Activated T-helper 17 cell treated with anti-CD3 and anti-CD28 coated beads, Interleukin-2, amount 50 U/mL, for 72 hours (primary cell): ENCODE measurements at regions not wholly inside any gene's neighbourhood (a gene's known extent, or its start where the extent isn't known, plus 50 kb on each side); places are given as distances from the start of the nearest gene placed in this dataset.
"Not testable (repeated sequence)": the region's sequence is repeated elsewhere in the genome, so short reads cannot be mapped to it uniquely, and the experiment has no call there.

Experiments
- ATAC-seq: fragments of 150-1000 bp; cut with Tn5 transposase; replicated peaks from 2 replicates; pipeline ENCODE4 v1.10.0; 2021; ENCODE audit warnings: mild to moderate bottlenecking, moderate library complexity
- H3K27ac Mint-ChIP-seq: one replicate; pipeline ENCODE4 v1.8.0; 2022; ENCODE audit warnings: mixed read lengths
- H3K27me3 Mint-ChIP-seq: one replicate; pipeline ENCODE4 v1.8.0; 2022; ENCODE audit warnings: mixed read lengths
- H3K36me3 Mint-ChIP-seq: one replicate; pipeline ENCODE4 v1.8.0; 2022; ENCODE audit warnings: low read depth, mild to moderate bottlenecking, mixed read lengths
- H3K4me1 Mint-ChIP-seq: one replicate; pipeline ENCODE4 v1.8.0; 2022; ENCODE audit warnings: mixed read lengths
- H3K4me3 Mint-ChIP-seq: one replicate; pipeline ENCODE4 v1.8.0; 2022; ENCODE audit warnings: mild to moderate bottlenecking, mixed read lengths
- H3K9me3 Mint-ChIP-seq: one replicate; pipeline ENCODE4 v1.8.0; 2022; ENCODE audit warnings: mixed read lengths

- not testable (repeated sequence) for ATAC-seq, H3K4me1 Mint-ChIP-seq, H3K4me3 Mint-ChIP-seq, H3K36me3 Mint-ChIP-seq, H3K9me3 Mint-ChIP-seq, H3K27me3 Mint-ChIP-seq, H3K27ac Mint-ChIP-seq
Observed at GRCh38 chr6:26720663-26721218, 61.2 kb upstream of the ZNF322 start.

DNA sequence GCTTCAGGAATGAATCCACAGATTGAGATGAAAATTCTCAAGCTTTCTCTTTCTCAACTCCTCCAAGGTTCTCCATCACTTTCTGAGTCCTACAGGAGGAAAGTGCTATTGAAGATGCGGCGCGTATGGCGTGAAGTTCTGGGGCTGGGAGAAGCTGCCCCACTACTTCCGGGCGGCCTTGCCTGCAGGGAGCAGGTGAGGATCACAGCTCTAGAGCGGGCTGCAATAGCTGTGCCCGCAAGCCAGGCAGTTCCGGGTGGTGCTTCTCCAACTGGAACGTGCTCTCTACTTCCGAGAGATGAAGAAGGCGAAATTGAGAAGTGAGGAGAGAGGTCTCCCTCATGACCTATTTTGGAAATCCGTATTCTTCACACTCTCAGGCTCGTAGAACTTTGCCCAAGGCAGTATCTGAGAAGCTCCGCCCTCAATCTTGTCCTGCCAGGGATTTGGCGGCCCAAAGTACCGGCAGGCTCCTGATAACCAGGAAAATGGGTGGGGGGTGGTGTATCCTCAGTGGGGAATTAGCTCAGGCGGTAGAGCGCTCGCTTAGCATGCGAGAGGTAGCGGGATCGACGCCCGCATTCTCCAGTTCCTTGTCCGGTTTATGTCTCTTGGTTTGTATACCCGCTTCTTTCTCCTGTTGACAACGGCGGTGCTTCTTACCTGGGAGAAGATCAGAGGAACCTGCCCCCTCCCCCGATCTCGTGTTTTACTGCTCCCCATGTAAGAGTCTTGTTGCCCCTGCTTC lies 70.6 kb upstream of the ZNF322 start:
- not testable (repeated sequence) for H3K27ac Mint-ChIP-seq, ATAC-seq, H3K36me3 Mint-ChIP-seq, H3K4me3 Mint-ChIP-seq, H3K4me1 Mint-ChIP-seq, H3K27me3 Mint-ChIP-seq, H3K9me3 Mint-ChIP-seq

GRCh38 chr6:26734776-26735472 lies 75.4 kb upstream of the ZNF322 start:
- H3K4me3 Mint-ChIP-seq, H3K27me3 Mint-ChIP-seq, H3K9me3 Mint-ChIP-seq, H3K36me3 Mint-ChIP-seq, H3K4me1 Mint-ChIP-seq, ATAC-seq, H3K27ac Mint-ChIP-seq: not testable (repeated sequence)

GRCh38 chr6:26739811-26740210 lies 80.3 kb upstream of the ZNF322 start:
- Mint-ChIP-seq H3K9me3 (no peaks in the 10 kb centered on the region), H3K27ac (no peak overlapping the region), H3K4me3 (no peak overlapping the region), H3K4me1 (no peaks in the 10 kb centered on the region), H3K27me3 (peaks cover 19% of the 10 kb centered on the region), H3K36me3 (peaks cover 5% of the 10 kb centered on the region)
- ATAC-seq, result no peak

DNA sequence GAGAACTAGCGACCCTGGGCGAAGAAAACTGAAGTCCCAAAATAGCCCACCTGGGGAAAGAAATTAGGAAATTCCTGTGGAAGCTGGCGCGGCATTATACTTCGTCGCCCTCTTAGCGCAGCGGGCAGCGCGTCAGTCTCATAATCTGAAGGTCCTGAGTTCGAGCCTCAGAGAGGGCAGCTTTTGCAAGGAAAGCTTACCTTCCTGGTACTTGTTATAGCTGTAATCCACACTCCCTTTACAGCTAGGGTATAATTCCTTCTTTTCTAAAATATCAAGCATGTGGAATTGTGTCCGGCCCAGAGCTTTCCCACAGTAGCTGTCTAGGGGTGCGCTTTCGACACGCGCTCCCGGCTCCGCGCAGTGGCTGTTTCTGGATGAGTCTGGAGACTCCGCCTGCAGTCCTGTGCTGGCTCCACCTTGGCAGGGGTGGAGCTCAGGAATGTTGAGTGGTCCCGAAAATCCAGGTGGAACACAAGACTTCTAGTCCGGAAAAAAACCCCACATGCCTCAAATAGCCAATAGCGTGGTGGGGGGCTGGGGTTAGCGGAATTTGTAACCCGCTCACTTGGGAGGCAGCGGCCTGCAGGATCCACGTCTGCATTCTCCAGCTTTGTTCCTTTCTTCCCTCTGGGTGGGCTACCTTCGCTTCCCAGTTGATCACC lies 83.7 kb upstream of the ZNF322 start:
- Mint-ChIP-seq H3K36me3 (peaks cover 5% of the 10 kb centered on the region), H3K27ac (no peak overlapping the region), H3K4me3 (no peak overlapping the region), H3K9me3 (peaks cover 4% of the 10 kb centered on the region), H3K4me1 (no peaks in the 10 kb centered on the region), H3K27me3 (peaks cover 41% of the 10 kb centered on the region)
- no peak for ATAC-seq

GRCh38 chr6:26743941-26744699 lies 84.6 kb upstream of the ZNF322 start:
- no peak overlapping the region for H3K27ac Mint-ChIP-seq

GRCh38 chr6:26744837-26745282 lies 85.3 kb upstream of the ZNF322 start:
- not testable (repeated sequence) for H3K36me3 Mint-ChIP-seq, H3K4me1 Mint-ChIP-seq, ATAC-seq, H3K27ac Mint-ChIP-seq, H3K9me3 Mint-ChIP-seq, H3K4me3 Mint-ChIP-seq
- peaks cover 52% of the 10 kb centered on the region for H3K27me3 Mint-ChIP-seq

More at GRCh38 chr6:26743941-26744699, 84.6 kb upstream of the ZNF322 start:
- Mint-ChIP-seq H3K4me3 (no peak overlapping the region), H3K36me3 (peaks cover 5% of the 10 kb centered on the region), H3K27me3 (peaks cover 50% of the 10 kb centered on the region), H3K9me3 (peaks cover 4% of the 10 kb centered on the region), H3K4me1 (no peaks in the 10 kb centered on the region)
- ATAC-seq, result no peak

DNA sequence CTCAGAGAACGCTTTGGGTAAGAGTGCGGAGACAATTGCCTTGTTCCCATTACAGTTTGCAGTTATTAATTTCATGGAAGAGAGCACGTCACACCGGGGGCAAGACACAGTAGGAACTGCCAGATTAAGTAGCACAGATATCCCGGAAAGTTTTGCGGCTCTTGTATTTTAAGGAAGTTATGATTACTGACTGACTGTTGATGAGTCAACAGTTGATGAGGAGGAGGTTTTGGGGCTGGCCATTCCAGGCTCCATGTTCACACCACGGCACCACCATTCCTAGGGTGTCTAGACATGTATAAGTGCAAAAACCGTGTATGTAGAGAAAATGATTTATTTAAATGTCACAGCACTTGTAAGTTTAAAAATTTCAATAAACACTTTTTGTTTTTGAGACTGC lies 86.4 kb upstream of the ZNF322 start:
- not testable (repeated sequence) for H3K9me3 Mint-ChIP-seq, H3K4me3 Mint-ChIP-seq, ATAC-seq, H3K27ac Mint-ChIP-seq, H3K36me3 Mint-ChIP-seq, H3K4me1 Mint-ChIP-seq
- H3K27me3 Mint-ChIP-seq, result peaks cover 56% of the 10 kb centered on the region

DNA sequence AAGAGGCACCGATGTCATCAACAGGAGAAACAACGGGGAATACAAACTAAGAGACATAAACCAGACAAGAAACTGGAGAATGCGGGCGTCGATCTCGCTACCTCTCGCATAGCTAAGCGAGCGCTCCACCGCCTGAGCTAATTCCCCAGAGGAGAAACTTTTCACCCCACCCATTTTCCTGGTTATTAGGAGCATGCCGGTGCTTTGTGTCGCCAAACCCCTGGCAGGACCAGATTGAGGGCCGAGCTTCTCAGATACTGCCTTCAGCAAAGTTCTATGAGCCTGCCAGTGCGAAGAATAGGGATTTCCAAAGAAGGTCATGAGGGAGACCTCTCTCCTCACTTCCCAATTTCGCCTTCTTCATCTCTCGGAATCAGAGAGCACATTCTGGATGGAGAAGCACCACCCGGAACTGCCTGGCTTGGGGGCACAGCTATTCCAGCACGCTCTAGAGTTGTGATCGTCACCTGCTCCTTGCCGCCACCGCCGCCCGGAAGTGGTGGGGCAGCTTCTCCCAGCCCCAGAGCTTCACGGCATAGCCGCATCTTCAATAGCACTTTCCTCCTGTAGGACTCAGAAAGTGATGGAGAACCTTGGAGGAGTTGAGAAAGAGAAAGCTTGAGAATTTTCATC lies 89.7 kb upstream of the ZNF322 start:
- H3K4me1 Mint-ChIP-seq, H3K4me3 Mint-ChIP-seq, H3K9me3 Mint-ChIP-seq, H3K27ac Mint-ChIP-seq, ATAC-seq, H3K36me3 Mint-ChIP-seq: not testable (repeated sequence)
- H3K27me3 Mint-ChIP-seq, result peaks cover 47% of the 10 kb centered on the region

DNA sequence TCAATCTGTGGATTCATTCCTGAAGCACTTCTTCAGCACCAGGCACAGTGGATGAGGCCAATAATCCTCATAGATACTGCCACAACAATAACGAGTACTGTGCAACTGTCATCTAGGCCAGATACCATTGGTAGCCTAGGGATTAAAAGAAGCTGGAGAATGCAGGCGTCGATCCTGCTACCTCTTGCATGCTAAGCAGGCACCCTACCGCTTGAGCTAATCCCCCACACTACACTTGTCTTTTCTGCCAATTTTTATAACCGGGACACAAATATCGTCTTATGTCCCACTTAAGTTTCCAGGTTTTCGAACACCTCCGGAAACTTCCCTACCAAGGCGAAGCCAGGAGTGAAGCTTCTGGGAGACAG lies 90.2 kb upstream of the ZNF322 start:
- H3K9me3 Mint-ChIP-seq, ATAC-seq, H3K27ac Mint-ChIP-seq, H3K4me3 Mint-ChIP-seq, H3K36me3 Mint-ChIP-seq, H3K4me1 Mint-ChIP-seq: not testable (repeated sequence)
- H3K27me3 Mint-ChIP-seq, result peaks cover 44% of the 10 kb centered on the region

DNA sequence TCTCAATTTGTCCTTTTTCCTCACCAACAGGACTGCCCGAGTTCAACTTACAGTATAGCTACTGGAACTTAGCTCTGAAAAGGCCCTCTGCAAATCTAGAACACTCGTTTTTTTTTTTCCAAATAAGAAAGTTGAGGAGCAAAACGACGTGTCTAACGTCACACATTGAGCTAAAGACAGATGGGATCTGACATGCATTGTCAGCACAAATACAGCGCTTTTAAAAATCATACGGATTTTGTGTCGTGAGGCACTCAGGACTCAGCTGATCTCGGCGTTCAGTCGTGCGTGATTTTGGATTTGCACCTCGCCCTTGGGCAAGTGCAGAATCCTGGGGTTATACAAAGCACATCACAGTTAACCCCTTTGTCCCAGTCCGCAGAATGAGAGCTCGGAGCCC lies 94.7 kb upstream of the ZNF322 start:
- Mint-ChIP-seq H3K4me1 (no peaks in the 10 kb centered on the region), H3K27me3 (peaks cover 32% of the 10 kb centered on the region), H3K27ac (no peak overlapping the region), H3K36me3 (peaks cover 12% of the 10 kb centered on the region), H3K9me3 (peaks cover 3% of the 10 kb centered on the region), H3K4me3 (no peak overlapping the region)
- no peak for ATAC-seq

- H3K27ac Mint-ChIP-seq, result not testable (repeated sequence)
Observed at GRCh38 chr6:26754801-26755200, 95.3 kb upstream of the ZNF322 start.

DNA sequence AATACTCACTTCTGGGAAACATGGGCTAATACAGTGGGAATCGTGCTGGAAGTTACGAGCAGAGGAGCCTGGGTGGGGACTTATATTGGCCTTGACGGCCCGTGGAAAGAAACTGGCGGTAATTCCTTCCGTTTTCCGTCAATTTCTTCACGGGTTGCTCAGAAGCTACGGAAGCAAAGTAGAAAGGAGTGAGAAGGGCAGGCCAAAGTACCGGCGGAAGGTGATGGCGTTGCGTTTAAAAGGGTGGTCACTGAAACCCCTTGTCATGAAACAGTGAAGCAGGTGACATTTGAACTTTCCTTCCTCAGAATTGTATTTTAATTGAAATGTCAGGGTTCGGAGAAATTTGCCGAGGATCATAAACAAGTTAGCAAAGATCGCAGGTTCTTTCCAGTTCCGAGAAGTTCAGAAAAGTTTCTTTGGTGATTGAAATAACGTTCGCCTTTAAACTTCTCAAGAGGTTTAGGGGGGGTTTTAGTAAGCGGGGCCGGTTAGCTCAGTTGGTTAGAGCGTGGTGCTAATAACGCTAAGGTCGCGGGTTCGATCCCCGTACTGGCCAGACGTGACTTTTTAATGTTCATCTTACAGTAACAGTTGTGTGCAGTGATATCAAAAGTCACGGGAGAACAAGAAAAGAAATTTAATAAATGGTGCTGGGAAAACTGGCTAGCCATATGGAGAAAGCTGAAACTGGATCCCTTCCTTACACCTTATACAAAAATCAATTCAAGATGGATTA lies 96.7 kb upstream of the ZNF322 start:
- H3K27ac Mint-ChIP-seq, ATAC-seq: not testable (repeated sequence)

More at GRCh38 chr6:26754801-26755200, 95.3 kb upstream of the ZNF322 start:
- H3K4me1 Mint-ChIP-seq, ATAC-seq, H3K9me3 Mint-ChIP-seq, H3K4me3 Mint-ChIP-seq: not testable (repeated sequence)
- H3K36me3 Mint-ChIP-seq, result peaks cover 12% of the 10 kb centered on the region
- H3K27me3 Mint-ChIP-seq, result peaks cover 30% of the 10 kb centered on the region

More for the DNA sequence above, 96.7 kb upstream of the ZNF322 start:
- H3K9me3 Mint-ChIP-seq, H3K4me3 Mint-ChIP-seq, H3K4me1 Mint-ChIP-seq: not testable (repeated sequence)
- peaks cover 12% of the 10 kb centered on the region for H3K36me3 Mint-ChIP-seq
- peaks cover 25% of the 10 kb centered on the region for H3K27me3 Mint-ChIP-seq
